Testis (tissue), 2 donors: ENCODE measurements at regions not wholly inside any gene's neighbourhood (a gene's known extent, or its start where the extent isn't known, plus 50 kb on each side); places are given as distances from the start of the nearest gene placed in this dataset.

ENCODE experiments used
- DNase-seq: peaks from one replicate; pipeline ENCODE4 v3.0.0-alpha.2; 2019
- H3K27ac ChIP-seq, 2 donors: fragments of 200-600 bp; sonication (generic); one replicate each; pipeline ENCODE4 v1.5.1; 2019
- H3K27me3 ChIP-seq: fragments of 200-600 bp; sonication (generic); one replicate; pipeline ENCODE4 v1.5.1; 2019
- H3K36me3 ChIP-seq: fragments of 200-600 bp; sonication (generic); one replicate; pipeline ENCODE4 v1.5.1; 2017; ENCODE audit warnings: low read depth; ENCODE audit errors: missing control alignments
- H3K4me1 ChIP-seq: fragments of 200-600 bp; sonication (generic); one replicate; pipeline ENCODE4 v1.5.1; 2019
- H3K4me3 ChIP-seq, 2 donors: fragments of 200-600 bp; sonication (generic); one replicate each; pipeline ENCODE4 v1.5.1; 2017 to 2019
- H3K9me3 ChIP-seq: fragments of 200-600 bp; sonication (generic); one replicate; pipeline ENCODE4 v1.5.1; 2017
- CTCF ChIP-seq, 3 experiments: fragments of 450-650 bp in 2 of 3; fragments of 200-600 bp in 1 of 3; sonication (generic) in 1 of 3; IDR thresholded peaks; one replicate each; pipeline ENCODE4 v1.5.1; 2016 to 2019; ENCODE audit warnings: antibody characterized with exemption in 3 of 3, mild to moderate bottlenecking in 2 of 3, moderate library complexity in 1 of 3
- POLR2A ChIP-seq: fragments of 450-650 bp; IDR thresholded peaks from one replicate; pipeline ENCODE4 v1.6.1; 2017; ENCODE audit warnings: antibody characterized with exemption, mild to moderate bottlenecking, moderate library complexity
- WGBS, 2 donors: methylation state at CpG; one replicate each; pipeline ENCODE4 v1.1.5; 2018; 5-methylcytosine and 5-hydroxymethylcytosine counted together
- intact Hi-C: fragments of 100-400 bp; cut with DNase I; formaldehyde crosslinking; loops from one replicate; pipeline ENCODE4 v1.15.1; 2023; ENCODE audit warnings: low total_unique reads

GRCh38 chr9:134591082-134591571 is 50.5 kb upstream of the COL5A1 start:
- intact Hi-C loops: no loop called here
- H3K9me3 ChIP-seq: no peaks in the 10 kb centered on the region
- TF ChIP-seq CTCF (IDR thresholded peaks at IDR 0.05): no peak
- no peak for TF ChIP-seq POLR2A
- no peaks in the 10 kb centered on the region for H3K36me3 ChIP-seq
- 75 to 84% methylated on average over 9 to 11 of the region's 11 CpGs for WGBS, 2 donors
- DNase-seq: no peak
- no peaks in the 10 kb centered on the region for H3K4me1 ChIP-seq
- no peaks in the 10 kb centered on the region for H3K27me3 ChIP-seq
- no peak overlapping the region for H3K27ac ChIP-seq
- H3K4me3 ChIP-seq: no peak overlapping the region

DNA sequence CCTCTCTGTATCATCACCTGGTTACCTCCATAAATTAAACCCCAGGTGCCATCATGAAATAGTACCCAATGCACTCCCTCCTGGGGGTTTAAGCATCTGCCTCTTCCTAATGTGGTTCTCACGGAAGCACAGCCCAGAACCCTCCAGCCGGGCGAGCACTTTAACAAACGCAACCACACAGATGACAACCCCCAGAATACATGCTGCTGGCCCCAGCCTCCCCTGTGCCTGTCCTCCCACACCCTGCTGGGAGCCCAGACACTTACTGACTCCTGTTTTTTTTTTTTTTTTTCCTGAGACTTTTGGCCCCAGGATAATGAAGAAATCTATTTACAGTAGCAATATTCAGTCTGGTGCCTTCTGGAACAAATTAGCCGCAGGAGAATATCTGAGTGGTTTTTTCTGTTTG is 50.0 kb upstream of the COL5A1 start:
- no peak overlapping the region for H3K4me3 ChIP-seq
- H3K36me3 ChIP-seq: no peaks in the 10 kb centered on the region
- TF ChIP-seq CTCF (IDR thresholded peaks at IDR 0.05): no peak
- no peak for TF ChIP-seq POLR2A
- 61 to 82% methylated on average over 5 of the region's 5 CpGs for WGBS, 2 donors
- H3K27me3 ChIP-seq: no peaks in the 10 kb centered on the region
- no peaks in the 10 kb centered on the region for H3K9me3 ChIP-seq
- DNase-seq: no peak
- H3K27ac ChIP-seq: no peak overlapping the region
- no peaks in the 10 kb centered on the region for H3K4me1 ChIP-seq
- intact Hi-C loops: no loop called here
